ENCODE measurements at regions not wholly inside any gene's neighbourhood (a gene's known extent, or its start where the extent isn't known, plus 50 kb on each side); places are given as distances from the start of the nearest gene placed in this dataset.

- TF ChIP-seq EP300 (IDR thresholded peaks at IDR 0.05) (no peak), POLR2A (IDR thresholded peaks at IDR 0.05) (no peak)
- TF ChIP-seq, protein P1, sequence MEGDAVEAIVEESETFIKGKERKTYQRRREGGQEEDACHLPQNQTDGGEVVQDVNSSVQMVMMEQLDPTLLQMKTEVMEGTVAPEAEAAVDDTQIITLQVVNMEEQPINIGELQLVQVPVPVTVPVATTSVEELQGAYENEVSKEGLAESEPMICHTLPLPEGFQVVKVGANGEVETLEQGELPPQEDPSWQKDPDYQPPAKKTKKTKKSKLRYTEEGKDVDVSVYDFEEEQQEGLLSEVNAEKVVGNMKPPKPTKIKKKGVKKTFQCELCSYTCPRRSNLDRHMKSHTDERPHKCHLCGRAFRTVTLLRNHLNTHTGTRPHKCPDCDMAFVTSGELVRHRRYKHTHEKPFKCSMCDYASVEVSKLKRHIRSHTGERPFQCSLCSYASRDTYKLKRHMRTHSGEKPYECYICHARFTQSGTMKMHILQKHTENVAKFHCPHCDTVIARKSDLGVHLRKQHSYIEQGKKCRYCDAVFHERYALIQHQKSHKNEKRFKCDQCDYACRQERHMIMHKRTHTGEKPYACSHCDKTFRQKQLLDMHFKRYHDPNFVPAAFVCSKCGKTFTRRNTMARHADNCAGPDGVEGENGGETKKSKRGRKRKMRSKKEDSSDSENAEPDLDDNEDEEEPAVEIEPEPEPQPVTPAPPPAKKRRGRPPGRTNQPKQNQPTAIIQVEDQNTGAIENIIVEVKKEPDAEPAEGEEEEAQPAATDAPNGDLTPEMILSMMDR (IDR thresholded peaks at IDR 0.05) = no peak
These were observed 1620.8 kb downstream of the PCDH9 start for GRCh38 chr13:65609350-65609749.

All from gastroesophageal sphincter (tissue), 3 donors.